ENCODE measurements at regions not wholly inside any gene's neighbourhood (a gene's known extent, or its start where the extent isn't known, plus 50 kb on each side); places are given as distances from the start of the nearest gene placed in this dataset.

GRCh38 chr7:33724201-33724600 is 181.1 kb upstream of the BMPER start:
- Histone ChIP-seq H3K27ac (no peak overlapping the region), H3K4me3 (no peak overlapping the region)

- no peak overlapping the region for H3K27ac ChIP-seq
Observed at GRCh38 chr7:33725111-33726025, 180.0 kb upstream of the BMPER start.

GRCh38 chr7:33726582-33726981 is 178.8 kb upstream of the BMPER start:
- H3K4me3 ChIP-seq: no peak overlapping the region
- H3K27ac ChIP-seq: peak overlapping the region in 2 of 21 experiments; percentile 22 to 49

More at GRCh38 chr7:33725111-33726025, 180.0 kb upstream of the BMPER start:
- H3K4me3 ChIP-seq: no peak overlapping the region

- Histone ChIP-seq H3K27ac (peak overlapping the region in 2 of 21 experiments; percentile 22 to 49), H3K4me3 (no peak overlapping the region)
Observed at GRCh38 chr7:33727315-33727714, 178.0 kb upstream of the BMPER start.

GRCh38 chr7:33728873-33729551 is 176.3 kb upstream of the BMPER start:
- Histone ChIP-seq H3K27ac (no peak overlapping the region), H3K4me3 (no peak overlapping the region)

- no peak overlapping the region for H3K27ac ChIP-seq
- H3K4me3 ChIP-seq: no peak overlapping the region
Observed at GRCh38 chr7:33729726-33730125, 175.6 kb upstream of the BMPER start.

- H3K4me3 ChIP-seq: no peak overlapping the region
- H3K27ac ChIP-seq: no peak overlapping the region
Observed at GRCh38 chr7:33730958-33731357, 174.4 kb upstream of the BMPER start.

- Histone ChIP-seq H3K27ac (no peak overlapping the region), H3K4me3 (no peak overlapping the region)
Observed at GRCh38 chr7:33731912-33732311, 173.4 kb upstream of the BMPER start.

- H3K4me3 ChIP-seq: no peak overlapping the region
Observed at GRCh38 chr7:33732462-33732861, 172.9 kb upstream of the BMPER start.

GRCh38 chr7:33733870-33734650 is 171.3 kb upstream of the BMPER start:
- H3K4me3 ChIP-seq: no peak overlapping the region
- H3K27ac ChIP-seq: no peak overlapping the region

More at GRCh38 chr7:33732462-33732861, 172.9 kb upstream of the BMPER start:
- H3K27ac ChIP-seq: no peak overlapping the region

GRCh38 chr7:33735403-33735802 is 169.9 kb upstream of the BMPER start:
- Histone ChIP-seq H3K27ac (no peak overlapping the region), H3K4me3 (no peak overlapping the region)

GRCh38 chr7:33736521-33737221 is 168.7 kb upstream of the BMPER start:
- Histone ChIP-seq H3K4me3 (no peak overlapping the region), H3K27ac (no peak overlapping the region)

- no peak overlapping the region for H3K27ac ChIP-seq
Observed at GRCh38 chr7:33738260-33738935, 166.9 kb upstream of the BMPER start.

GRCh38 chr7:33739286-33739685 is 166.1 kb upstream of the BMPER start:
- Histone ChIP-seq H3K4me3 (no peak overlapping the region), H3K27ac (no peak overlapping the region)

More at GRCh38 chr7:33738260-33738935, 166.9 kb upstream of the BMPER start:
- no peak overlapping the region for H3K4me3 ChIP-seq

GRCh38 chr7:33742521-33742920 is 162.8 kb upstream of the BMPER start:
- Histone ChIP-seq H3K27ac (peak overlapping the region in 7 of 21 experiments; percentile 6 to 64 (median 49)), H3K4me3 (no peak overlapping the region)

GRCh38 chr7:33742999-33743587 is 162.2 kb upstream of the BMPER start:
- Histone ChIP-seq H3K4me3 (no peak overlapping the region), H3K27ac (peak overlapping the region in 12 of 21 experiments; percentile 6 to 70 (median 41))

GRCh38 chr7:33743594-33743993 is 161.7 kb upstream of the BMPER start:
- Histone ChIP-seq H3K4me3 (no peak overlapping the region), H3K27ac (peak overlapping the region in 12 of 21 experiments; percentile 6 to 70 (median 28))

GRCh38 chr7:33744293-33745075 is 160.9 kb upstream of the BMPER start:
- peak overlapping the region in 7 of 21 experiments; percentile 24 to 64 (median 39) for H3K27ac ChIP-seq
- no peak overlapping the region for H3K4me3 ChIP-seq

Measured in skin epidermis (tissue), 12 donors.